HCT116 (cell line): ENCODE measurements at regions not wholly inside any gene's neighbourhood (a gene's known extent, or its start where the extent isn't known, plus 50 kb on each side); places are given as distances from the start of the nearest gene placed in this dataset.

Experiments used
- JUND ChIP-seq: IDR thresholded peaks from 2 replicates; pipeline ENCODE4 v1.6.1; 2012
- POLR2A ChIP-seq: IDR thresholded peaks from 2 replicates; pipeline ENCODE4 v1.7.0; 2011; ENCODE audit warnings: borderline replicate concordance; ENCODE audit not compliant: insufficient read depth, insufficient read length; ENCODE audit errors: extremely low read depth
- POLR2AphosphoS5 ChIP-seq: IDR thresholded peaks from 2 replicates; pipeline ENCODE4 v1.6.1; 2011; ENCODE audit warnings: mild to moderate bottlenecking, low read depth, low read length, moderate library complexity
- SIN3A ChIP-seq: IDR thresholded peaks from 2 replicates; pipeline ENCODE4 v1.6.1; 2012; ENCODE audit warnings: low read depth
- SRF ChIP-seq: IDR thresholded peaks from 2 replicates; pipeline ENCODE4 v1.6.1; 2012; ENCODE audit warnings: low read depth
- TCF7L2 ChIP-seq: IDR thresholded peaks from 2 replicates; pipeline ENCODE4 v1.7.0; 2011; ENCODE audit warnings: borderline replicate concordance, inconsistent platforms; ENCODE audit not compliant: insufficient read depth, insufficient read length; ENCODE audit errors: extremely low read depth
- YY1 ChIP-seq: IDR thresholded peaks from 2 replicates; pipeline ENCODE4 v1.6.1; 2011; ENCODE audit warnings: low read length, low read depth, moderate library complexity, mild to moderate bottlenecking; ENCODE audit not compliant: insufficient replicate concordance; ENCODE audit errors: extremely low read depth
- TF ChIP-seq, protein P1 (sequence below), 3 experiments: fragments of 200-600 bp in 1 of 3; sonication (generic) in 1 of 3; IDR thresholded peaks in 2 of 3; conservative IDR thresholded peaks in 1 of 3; 2 replicates each; pipeline ENCODE4 v1.5.1; 2012 to 2017; ENCODE audit warnings: low read depth in 2 of 3, low read length in 2 of 3, antibody characterized with exemption in 1 of 3, borderline replicate concordance in 1 of 3, control low read depth in 1 of 3, mild to moderate bottlenecking in 1 of 3, mixed read lengths in 1 of 3, mixed run types in 1 of 3, moderate library complexity in 1 of 3; ENCODE audit not compliant: insufficient read depth in 1 of 3
- TF ChIP-seq, protein P2 (sequence below): IDR thresholded peaks from 2 replicates; pipeline ENCODE4 v1.6.1; 2012
- TF ChIP-seq, protein P3 (sequence below): IDR thresholded peaks from 2 replicates; pipeline ENCODE4 v1.6.1; 2012; ENCODE audit warnings: low read depth
- TF ChIP-seq, protein P4 (sequence below): IDR thresholded peaks from 2 replicates; pipeline ENCODE4 v1.6.1; 2011; ENCODE audit warnings: mild to moderate bottlenecking, low read length, moderate library complexity; ENCODE audit not compliant: insufficient replicate concordance; ENCODE audit errors: extremely low read depth

DNA sequence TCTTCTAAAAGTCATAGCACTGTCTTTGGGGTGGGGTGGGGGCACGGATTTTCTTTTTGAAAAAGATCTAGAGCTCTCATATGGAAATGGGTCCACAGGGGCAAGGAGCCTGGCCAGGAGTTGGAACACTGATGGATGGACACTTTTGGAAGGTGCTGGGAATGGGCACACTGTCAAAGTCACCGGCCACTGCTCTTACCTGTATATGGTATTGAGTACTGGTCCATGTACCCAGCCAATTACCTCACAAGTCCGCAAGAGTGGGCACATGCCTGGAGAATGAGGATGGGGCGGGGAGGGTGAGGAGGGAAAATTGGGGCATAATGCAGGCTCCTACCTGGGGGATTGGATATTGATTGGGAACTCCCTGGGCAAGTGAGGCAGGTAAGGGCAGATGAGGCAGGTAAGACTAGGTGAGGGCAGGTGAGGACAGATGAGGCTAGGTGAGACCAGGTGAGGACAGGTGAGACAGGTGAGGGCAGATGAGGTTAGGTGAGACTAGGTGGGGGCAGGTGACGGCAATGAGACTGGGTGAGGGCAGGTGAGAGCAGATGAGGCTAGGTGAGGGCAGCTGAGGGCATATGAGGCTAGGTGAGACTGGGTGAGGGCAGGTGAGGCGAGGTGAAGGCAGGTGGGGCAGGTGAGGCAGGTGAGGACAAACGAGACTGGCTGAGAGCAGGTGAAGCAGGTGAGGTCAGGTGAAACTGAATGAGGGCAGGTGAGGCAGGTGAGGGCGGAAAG lies 167.9 kb downstream of the NRN1 start:
- TF ChIP-seq, protein P1, sequence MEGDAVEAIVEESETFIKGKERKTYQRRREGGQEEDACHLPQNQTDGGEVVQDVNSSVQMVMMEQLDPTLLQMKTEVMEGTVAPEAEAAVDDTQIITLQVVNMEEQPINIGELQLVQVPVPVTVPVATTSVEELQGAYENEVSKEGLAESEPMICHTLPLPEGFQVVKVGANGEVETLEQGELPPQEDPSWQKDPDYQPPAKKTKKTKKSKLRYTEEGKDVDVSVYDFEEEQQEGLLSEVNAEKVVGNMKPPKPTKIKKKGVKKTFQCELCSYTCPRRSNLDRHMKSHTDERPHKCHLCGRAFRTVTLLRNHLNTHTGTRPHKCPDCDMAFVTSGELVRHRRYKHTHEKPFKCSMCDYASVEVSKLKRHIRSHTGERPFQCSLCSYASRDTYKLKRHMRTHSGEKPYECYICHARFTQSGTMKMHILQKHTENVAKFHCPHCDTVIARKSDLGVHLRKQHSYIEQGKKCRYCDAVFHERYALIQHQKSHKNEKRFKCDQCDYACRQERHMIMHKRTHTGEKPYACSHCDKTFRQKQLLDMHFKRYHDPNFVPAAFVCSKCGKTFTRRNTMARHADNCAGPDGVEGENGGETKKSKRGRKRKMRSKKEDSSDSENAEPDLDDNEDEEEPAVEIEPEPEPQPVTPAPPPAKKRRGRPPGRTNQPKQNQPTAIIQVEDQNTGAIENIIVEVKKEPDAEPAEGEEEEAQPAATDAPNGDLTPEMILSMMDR (IDR thresholded peaks at IDR 0.05 in 2 of 3, conservative IDR thresholded peaks at IDR 0.05 in 1 of 3; ENCODE audit: borderline replicate concordance in 1 of 3, insufficient read depth in 1 of 3, low read depth in 2 of 3, low read length in 2 of 3) = no peak
- TF ChIP-seq TCF7L2 = no peak
- TF ChIP-seq POLR2AphosphoS5 = no peak
- TF ChIP-seq YY1 = no peak
- no peak for TF ChIP-seq POLR2A
- TF ChIP-seq, protein P2, sequence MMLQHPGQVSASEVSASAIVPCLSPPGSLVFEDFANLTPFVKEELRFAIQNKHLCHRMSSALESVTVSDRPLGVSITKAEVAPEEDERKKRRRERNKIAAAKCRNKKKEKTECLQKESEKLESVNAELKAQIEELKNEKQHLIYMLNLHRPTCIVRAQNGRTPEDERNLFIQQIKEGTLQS = no peak
- TF ChIP-seq SIN3A = no peak
- TF ChIP-seq SRF = no peak
- TF ChIP-seq JUND = no peak
- TF ChIP-seq, protein P3, sequence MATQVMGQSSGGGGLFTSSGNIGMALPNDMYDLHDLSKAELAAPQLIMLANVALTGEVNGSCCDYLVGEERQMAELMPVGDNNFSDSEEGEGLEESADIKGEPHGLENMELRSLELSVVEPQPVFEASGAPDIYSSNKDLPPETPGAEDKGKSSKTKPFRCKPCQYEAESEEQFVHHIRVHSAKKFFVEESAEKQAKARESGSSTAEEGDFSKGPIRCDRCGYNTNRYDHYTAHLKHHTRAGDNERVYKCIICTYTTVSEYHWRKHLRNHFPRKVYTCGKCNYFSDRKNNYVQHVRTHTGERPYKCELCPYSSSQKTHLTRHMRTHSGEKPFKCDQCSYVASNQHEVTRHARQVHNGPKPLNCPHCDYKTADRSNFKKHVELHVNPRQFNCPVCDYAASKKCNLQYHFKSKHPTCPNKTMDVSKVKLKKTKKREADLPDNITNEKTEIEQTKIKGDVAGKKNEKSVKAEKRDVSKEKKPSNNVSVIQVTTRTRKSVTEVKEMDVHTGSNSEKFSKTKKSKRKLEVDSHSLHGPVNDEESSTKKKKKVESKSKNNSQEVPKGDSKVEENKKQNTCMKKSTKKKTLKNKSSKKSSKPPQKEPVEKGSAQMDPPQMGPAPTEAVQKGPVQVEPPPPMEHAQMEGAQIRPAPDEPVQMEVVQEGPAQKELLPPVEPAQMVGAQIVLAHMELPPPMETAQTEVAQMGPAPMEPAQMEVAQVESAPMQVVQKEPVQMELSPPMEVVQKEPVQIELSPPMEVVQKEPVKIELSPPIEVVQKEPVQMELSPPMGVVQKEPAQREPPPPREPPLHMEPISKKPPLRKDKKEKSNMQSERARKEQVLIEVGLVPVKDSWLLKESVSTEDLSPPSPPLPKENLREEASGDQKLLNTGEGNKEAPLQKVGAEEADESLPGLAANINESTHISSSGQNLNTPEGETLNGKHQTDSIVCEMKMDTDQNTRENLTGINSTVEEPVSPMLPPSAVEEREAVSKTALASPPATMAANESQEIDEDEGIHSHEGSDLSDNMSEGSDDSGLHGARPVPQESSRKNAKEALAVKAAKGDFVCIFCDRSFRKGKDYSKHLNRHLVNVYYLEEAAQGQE = no peak
- TF ChIP-seq, protein P4, sequence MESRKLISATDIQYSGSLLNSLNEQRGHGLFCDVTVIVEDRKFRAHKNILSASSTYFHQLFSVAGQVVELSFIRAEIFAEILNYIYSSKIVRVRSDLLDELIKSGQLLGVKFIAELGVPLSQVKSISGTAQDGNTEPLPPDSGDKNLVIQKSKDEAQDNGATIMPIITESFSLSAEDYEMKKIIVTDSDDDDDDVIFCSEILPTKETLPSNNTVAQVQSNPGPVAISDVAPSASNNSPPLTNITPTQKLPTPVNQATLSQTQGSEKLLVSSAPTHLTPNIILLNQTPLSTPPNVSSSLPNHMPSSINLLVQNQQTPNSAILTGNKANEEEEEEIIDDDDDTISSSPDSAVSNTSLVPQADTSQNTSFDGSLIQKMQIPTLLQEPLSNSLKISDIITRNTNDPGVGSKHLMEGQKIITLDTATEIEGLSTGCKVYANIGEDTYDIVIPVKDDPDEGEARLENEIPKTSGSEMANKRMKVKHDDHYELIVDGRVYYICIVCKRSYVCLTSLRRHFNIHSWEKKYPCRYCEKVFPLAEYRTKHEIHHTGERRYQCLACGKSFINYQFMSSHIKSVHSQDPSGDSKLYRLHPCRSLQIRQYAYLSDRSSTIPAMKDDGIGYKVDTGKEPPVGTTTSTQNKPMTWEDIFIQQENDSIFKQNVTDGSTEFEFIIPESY = no peak
